PFSK-1 (cell line): ENCODE measurements at regions not wholly inside any gene's neighbourhood (a gene's known extent, or its start where the extent isn't known, plus 50 kb on each side); places are given as distances from the start of the nearest gene placed in this dataset.

Experiments used
- FOXP2 ChIP-seq: optimal IDR thresholded peaks from 2 replicates; pipeline ENCODE3; 2011; ENCODE audit warnings: borderline replicate concordance, control low read depth, inconsistent platforms; ENCODE audit not compliant: insufficient read depth; ENCODE audit errors: extremely low read length, extremely low read depth
- POLR2AphosphoS5 ChIP-seq: IDR thresholded peaks from 2 replicates; pipeline ENCODE4 v1.6.1; 2012; ENCODE audit warnings: low read depth, mild to moderate bottlenecking, control low read depth, low read length, moderate library complexity
- SIN3A ChIP-seq: IDR thresholded peaks from 2 replicates; pipeline ENCODE4 v1.6.1; 2012; ENCODE audit warnings: mild to moderate bottlenecking, low read length, moderate library complexity, borderline replicate concordance; ENCODE audit not compliant: insufficient read depth
- TAF1 ChIP-seq: IDR thresholded peaks from 2 replicates; pipeline ENCODE4 v1.6.1; 2012; ENCODE audit warnings: low read length, control low read depth, borderline replicate concordance; ENCODE audit not compliant: insufficient read depth
- TF ChIP-seq, protein P1 (sequence below), 2 experiments: IDR thresholded peaks; 2 replicates each; pipeline versions ENCODE4 v1.6.1 to v1.8.0; 2011 to 2012; ENCODE audit warnings: low read depth in 2 of 2, low read length in 2 of 2, control low read depth in 1 of 2, inconsistent platforms in 1 of 2, mild to moderate bottlenecking in 1 of 2, moderate library complexity in 1 of 2; ENCODE audit not compliant: insufficient read depth in 1 of 2

DNA sequence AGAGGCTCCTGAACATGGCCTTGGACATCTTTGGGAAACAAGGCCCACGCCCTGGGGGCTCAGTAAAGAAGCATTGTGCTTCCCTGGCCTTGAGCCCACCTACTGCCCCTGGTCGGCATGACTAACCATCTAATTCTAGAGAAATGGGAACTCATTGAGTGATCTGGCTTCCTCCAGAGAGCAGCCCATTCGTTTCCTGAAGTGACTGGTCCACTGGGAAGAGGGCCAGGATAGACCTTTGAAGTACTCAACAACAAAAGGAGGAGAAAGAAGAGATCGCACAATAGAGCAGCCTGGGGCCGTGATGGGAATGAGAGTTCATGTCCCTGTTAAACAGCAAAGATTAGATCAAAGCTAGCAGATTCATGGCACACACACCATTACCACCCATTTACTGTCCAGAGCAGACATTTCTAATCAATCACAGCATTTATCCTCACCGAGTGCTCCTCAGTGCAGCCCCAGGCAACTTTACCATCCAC is 514.4 kb upstream of the PROK2 start:
- TF ChIP-seq FOXP2 (no peak), SIN3A (no peak), POLR2AphosphoS5 (no peak), TAF1 (no peak)
- TF ChIP-seq, protein P1, sequence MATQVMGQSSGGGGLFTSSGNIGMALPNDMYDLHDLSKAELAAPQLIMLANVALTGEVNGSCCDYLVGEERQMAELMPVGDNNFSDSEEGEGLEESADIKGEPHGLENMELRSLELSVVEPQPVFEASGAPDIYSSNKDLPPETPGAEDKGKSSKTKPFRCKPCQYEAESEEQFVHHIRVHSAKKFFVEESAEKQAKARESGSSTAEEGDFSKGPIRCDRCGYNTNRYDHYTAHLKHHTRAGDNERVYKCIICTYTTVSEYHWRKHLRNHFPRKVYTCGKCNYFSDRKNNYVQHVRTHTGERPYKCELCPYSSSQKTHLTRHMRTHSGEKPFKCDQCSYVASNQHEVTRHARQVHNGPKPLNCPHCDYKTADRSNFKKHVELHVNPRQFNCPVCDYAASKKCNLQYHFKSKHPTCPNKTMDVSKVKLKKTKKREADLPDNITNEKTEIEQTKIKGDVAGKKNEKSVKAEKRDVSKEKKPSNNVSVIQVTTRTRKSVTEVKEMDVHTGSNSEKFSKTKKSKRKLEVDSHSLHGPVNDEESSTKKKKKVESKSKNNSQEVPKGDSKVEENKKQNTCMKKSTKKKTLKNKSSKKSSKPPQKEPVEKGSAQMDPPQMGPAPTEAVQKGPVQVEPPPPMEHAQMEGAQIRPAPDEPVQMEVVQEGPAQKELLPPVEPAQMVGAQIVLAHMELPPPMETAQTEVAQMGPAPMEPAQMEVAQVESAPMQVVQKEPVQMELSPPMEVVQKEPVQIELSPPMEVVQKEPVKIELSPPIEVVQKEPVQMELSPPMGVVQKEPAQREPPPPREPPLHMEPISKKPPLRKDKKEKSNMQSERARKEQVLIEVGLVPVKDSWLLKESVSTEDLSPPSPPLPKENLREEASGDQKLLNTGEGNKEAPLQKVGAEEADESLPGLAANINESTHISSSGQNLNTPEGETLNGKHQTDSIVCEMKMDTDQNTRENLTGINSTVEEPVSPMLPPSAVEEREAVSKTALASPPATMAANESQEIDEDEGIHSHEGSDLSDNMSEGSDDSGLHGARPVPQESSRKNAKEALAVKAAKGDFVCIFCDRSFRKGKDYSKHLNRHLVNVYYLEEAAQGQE (IDR thresholded peaks at IDR 0.05; ENCODE audit: insufficient read depth in 1 of 2, low read depth in 2 of 2, low read length in 2 of 2): no peak

DNA sequence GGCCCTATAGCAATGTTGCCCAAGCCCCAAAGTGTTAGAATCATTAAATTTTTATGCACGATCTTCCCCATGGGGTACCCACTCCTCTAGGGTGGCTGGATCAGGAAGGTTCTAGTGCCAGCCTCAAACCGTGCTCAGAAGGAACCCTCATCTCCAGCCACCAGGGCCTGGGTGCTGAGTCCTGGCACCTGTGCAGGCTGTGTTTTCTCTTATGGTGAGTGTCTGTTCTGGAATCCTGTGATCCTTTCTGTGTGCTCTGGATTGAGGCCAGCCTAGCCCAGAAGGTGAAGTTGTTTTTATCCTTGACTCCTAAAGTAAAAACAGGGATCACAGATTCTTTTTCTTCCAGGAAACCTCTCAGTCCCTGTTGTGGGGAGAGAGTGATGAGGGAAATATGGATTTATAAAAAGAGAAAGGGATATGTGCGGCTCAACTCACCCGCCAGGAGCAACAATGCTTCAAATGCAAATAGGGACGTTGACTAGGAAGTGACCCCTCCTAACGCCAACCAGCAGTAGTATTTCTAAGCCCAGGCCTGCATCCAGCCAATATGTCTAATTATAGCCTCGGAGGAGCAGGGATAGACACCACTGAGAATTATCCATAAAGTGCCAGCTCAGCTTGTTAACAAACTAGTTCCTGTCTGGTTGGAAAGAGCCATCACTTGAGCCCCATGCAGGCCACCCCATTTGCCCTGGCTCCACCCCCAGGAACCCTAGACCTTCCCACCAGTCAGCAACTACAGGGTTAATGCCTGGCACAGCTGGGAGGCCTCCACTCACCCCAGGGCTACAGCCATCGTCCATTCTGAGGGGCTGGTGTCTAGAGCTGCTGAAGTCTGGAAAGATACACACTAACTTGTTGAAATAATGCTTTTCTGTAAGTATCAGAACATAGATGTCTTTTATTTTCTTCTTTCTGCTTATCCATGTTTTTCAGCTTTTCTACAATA is 513.5 kb upstream of the PROK2 start:
- TF ChIP-seq SIN3A: no peak

DNA sequence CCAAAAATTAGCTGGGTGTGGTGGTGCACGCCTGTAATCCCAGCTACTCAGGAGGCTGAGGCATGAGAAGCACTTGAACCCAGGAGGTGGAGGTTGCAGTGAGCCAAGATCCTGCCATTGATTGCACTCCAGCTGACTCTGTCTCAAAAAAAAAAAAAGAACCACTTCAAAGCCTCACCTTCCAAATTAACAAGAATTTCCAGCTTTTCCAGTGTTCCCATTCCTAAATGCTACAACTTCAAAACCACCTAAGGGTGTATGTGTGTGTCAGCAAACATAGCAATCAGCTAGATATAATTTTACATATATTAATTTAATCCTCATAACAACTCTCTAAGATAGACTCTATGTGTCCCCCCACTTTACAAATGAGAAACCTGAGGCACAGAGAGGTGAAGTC is 512.5 kb upstream of the PROK2 start:
- TF ChIP-seq FOXP2: no peak
- TF ChIP-seq, protein P1 (IDR thresholded peaks at IDR 0.05; ENCODE audit: insufficient read depth in 1 of 2, low read depth in 2 of 2, low read length in 2 of 2): no peak
- no peak for TF ChIP-seq TAF1
- TF ChIP-seq POLR2AphosphoS5: no peak
- TF ChIP-seq SIN3A: no peak

DNA sequence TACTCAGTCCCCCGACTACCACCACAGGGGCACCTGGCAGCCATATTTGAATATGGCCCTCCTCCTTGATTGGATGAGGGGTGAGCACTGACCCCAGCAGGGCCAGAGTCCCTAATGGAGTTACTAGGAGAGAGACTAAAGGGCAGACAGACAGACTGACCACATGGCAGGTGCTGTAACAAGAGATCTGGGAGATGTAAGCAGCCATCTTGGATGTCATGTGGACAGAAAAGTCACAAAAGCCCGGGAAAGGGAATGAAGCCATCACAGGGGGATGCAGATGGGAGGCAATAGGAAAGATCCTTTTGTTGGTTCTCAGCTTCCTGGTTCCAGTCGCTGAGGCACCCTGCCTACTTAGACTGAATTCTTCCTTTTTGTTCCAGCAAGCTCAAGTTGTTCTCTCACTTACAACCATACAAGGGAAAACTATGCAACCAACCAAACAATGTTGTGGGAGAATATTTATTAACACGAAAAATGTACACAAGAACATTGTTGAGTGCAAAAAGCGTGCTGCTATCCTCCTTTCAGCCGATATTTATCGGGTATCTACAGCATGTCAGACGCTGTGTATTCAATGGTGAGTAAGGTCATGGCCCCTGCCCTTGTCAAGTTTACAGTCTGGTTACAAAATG is 511.6 kb upstream of the PROK2 start:
- TF ChIP-seq FOXP2 (no peak), POLR2AphosphoS5 (no peak), TAF1 (no peak), SIN3A (no peak)
- TF ChIP-seq, protein P1 (IDR thresholded peaks at IDR 0.05; ENCODE audit: insufficient read depth in 1 of 2, low read depth in 2 of 2, low read length in 2 of 2): no peak

DNA sequence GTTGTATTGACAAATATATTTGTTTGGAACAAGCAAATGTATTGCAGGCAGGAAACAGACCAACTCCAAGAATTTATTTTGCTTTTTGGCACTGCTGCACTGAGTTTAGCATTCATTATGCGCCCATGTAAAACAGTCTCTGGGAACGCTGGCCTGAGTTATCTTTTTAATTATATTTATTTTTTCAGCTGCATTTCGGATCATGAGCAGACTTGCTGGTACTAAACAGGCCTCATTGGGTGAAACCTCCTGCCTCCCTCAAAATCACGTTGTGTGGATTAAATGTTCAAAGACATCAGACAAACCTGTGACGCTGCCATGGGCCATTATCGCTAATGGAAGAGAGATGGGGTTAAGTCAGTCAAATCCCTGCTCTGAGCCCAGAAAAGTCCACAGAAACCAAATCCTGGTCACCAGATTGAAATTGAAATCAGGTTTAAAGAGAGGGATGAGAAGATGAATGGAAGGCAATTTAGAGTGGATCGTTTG is 511.1 kb upstream of the PROK2 start:
- TF ChIP-seq SIN3A: no peak
- TF ChIP-seq, protein P1 (IDR thresholded peaks at IDR 0.05; ENCODE audit: insufficient read depth in 1 of 2, low read depth in 2 of 2, low read length in 2 of 2): no peak
- no peak for TF ChIP-seq FOXP2
- TF ChIP-seq POLR2AphosphoS5: no peak
